GM12873 (cell line): ENCODE measurements at regions not wholly inside any gene's neighbourhood (a gene's known extent, or its start where the extent isn't known, plus 50 kb on each side); places are given as distances from the start of the nearest gene placed in this dataset.

Experiments used
- CTCF ChIP-seq: IDR thresholded peaks from 2 replicates; pipeline ENCODE4 v1.5.1; 2012; ENCODE audit warnings: low read depth, mild to moderate bottlenecking, moderate library complexity, low read length, control low read depth; ENCODE audit not compliant: insufficient read depth; ENCODE audit errors: missing control alignments

GRCh38 chr10:33487014-33487776 is 152.7 kb upstream of the NRP1 start:
- TF ChIP-seq CTCF, result no peak

GRCh38 chr10:33485276-33485675 is 150.8 kb upstream of the NRP1 start:
- TF ChIP-seq CTCF, result no peak

GRCh38 chr10:33484787-33485186 is 150.3 kb upstream of the NRP1 start:
- no peak for TF ChIP-seq CTCF

GRCh38 chr10:33483816-33484190 is 149.3 kb upstream of the NRP1 start:
- TF ChIP-seq CTCF, result no peak

GRCh38 chr10:33483124-33483815 is 148.8 kb upstream of the NRP1 start:
- TF ChIP-seq CTCF, result no peak

GRCh38 chr10:33482486-33482885 is 148.0 kb upstream of the NRP1 start:
- TF ChIP-seq CTCF, result no peak

GRCh38 chr10:33481184-33481583 is 146.7 kb upstream of the NRP1 start:
- no peak for TF ChIP-seq CTCF
